T-helper 1 cell (primary cell): ENCODE measurements at regions not wholly inside any gene's neighbourhood (a gene's known extent, or its start where the extent isn't known, plus 50 kb on each side); places are given as distances from the start of the nearest gene placed in this dataset.
A peak's percentile ranks its signal among the peaks of the same experiment; 100 is the strongest.

Experiments used
- DNase-seq, 5 donors: peaks; one replicate each; pipeline ENCODE4 v3.0.0-alpha.2; 2012 to 2020

GRCh38 chr16:85428899-85429775, 184.0 kb upstream of the GSE1 start:
- peak in 2 of 5 donors; percentile 1 to 6 for DNase-seq

GRCh38 chr16:85429776-85430522, 183.2 kb upstream of the GSE1 start:
- peak in 1 of 5 donors; percentile 3 for DNase-seq

GRCh38 chr16:85430523-85431421, 182.3 kb upstream of the GSE1 start:
- peak in 1 of 5 donors; percentile 2 for DNase-seq

GRCh38 chr16:85431431-85432124, 181.5 kb upstream of the GSE1 start:
- DNase-seq, result no peak

DNA sequence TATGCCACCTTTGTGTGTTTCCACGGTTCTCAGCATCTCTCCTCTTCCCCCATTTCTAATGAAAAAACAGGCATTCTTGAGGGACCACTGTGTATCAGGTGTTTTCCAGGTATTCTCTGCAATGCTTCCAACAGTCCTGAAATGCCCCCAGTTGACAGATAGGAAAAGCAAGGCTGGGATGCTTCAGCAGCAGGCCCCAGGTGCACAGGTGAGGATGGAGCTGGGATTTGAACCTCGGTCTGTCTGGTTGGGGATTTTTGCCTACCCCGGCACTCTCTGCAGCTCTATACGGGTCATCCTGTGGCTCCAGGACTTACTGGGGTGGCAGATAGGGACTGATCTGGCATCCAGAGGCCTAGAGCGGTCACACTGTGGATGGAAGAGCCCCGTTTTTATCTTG, 180.5 kb upstream of the GSE1 start:
- DNase-seq, result no peak

- no peak for DNase-seq
These were observed 179.6 kb upstream of the GSE1 start for GRCh38 chr16:85433477-85433876.

DNA sequence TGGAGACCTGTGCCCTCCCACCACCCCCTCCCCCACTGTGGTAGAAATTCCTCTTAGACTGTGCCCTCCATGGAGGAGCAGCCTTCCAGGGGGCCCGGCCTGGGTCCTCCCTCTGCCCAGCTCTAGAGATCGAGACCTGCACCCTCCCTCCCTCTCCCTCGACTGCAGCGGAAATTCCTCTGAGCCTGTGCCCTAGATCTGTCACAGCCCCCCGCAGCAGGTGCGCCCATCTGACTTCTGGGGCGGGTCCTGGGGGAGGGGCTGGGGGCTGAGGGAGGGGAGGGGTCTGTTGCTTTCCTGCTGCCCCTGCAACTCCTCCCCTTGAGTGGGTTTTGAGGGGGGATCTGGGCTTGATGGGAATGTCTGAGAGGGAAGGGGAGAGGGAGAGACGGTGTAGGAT, 177.8 kb upstream of the GSE1 start:
- DNase-seq, result no peak

DNA sequence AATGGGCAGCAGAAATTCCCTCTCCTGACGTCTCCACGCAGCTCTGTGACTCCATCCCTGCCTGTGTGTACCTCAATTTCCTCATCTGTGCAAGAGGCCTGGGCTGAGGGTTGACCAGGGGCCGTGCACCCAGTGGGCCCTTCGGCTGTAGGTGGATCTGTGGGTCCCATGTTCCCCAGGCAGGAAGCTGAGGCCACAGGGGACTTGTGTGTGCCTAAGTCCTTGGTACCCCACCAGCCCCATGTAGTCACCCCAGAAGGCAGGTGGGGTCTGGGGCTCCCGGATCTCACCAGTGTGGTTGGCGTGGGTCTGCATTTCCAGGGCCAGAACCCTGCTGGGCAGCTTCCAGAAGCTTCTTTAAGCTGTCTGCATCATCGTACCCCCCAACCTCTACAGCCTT, 177.4 kb upstream of the GSE1 start:
- DNase-seq, result no peak

- DNase-seq, result no peak
These were observed 176.9 kb upstream of the GSE1 start for GRCh38 chr16:85436207-85436606.

GRCh38 chr16:85436636-85437165, 176.4 kb upstream of the GSE1 start:
- no peak for DNase-seq

DNA sequence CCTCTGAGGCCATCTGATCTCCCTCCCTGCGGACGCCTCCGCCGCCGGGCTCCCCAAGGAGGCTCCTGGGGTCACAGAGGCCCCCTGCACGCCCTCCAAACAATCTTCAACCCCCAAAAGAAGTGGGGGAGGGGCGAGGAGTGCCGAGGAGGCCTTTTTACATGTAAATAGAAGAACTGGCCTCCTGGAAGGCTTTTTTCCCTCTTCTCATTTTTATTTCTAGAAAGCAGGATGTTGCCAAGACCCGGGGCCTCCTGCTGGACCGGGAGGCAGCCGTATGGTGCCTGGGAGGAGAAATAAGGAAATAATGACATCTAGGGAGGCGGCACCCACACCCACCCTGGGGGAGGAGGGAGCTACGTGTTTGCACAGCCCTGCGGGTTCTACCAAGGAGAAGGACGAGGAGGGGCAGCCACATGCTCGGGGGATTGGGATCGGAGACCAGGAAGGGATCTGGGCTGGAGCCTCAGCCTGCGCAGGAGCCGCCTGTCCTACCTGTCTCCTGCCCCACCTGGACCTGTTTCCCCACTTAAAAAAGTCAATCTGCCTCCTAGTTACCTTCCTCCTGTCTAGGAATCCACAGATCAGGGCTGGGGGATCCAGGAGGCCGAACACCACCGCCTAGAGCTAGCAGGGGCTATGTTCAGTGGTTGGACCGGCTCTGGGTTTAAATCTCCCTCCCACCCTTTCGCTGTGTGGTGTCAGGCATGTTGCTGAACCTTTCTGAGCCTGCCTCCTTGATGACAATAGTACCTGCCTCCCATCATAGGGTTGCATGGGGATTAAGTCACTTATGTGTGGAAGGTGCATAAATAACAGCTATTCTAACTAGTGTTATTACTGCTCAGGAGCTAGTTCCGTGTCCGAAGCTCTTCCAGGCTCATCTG, 175.7 kb upstream of the GSE1 start:
- DNase-seq, result no peak

DNA sequence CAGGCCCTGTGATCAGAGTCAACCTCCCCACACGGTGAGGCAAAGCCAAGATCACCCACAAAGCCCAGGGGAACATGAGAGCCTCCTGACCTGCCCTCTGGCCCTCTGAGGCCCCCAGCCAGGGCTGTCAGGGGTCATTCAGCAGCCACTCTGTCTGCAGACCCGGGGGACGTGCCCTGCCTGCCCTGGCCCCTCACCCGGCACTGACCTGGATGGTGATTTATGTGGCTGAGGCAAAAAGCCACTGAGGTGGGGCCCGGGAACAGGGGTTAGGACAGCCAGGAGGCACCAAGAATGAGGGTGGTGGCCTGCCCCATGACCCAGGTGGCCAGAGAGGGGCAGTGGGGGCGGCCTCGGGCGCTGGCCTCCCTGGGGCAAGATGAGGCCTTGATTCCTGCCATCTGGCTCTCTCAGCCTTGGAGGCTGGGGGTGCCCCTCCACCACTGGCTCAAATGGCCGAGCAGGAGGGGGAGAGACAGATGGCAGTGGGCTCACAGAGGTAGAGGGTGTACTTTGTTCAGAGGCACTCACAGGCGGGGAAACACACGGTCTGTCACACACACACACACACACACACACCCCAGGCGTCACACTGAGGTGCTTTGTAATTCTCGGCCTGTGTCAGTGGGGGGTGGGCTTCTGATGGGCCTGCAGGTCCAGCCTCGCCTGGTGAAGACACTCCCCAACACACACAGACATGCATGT, 174.0 kb upstream of the GSE1 start:
- no peak for DNase-seq

GRCh38 chr16:85440744-85441143, 172.4 kb upstream of the GSE1 start:
- no peak for DNase-seq

DNA sequence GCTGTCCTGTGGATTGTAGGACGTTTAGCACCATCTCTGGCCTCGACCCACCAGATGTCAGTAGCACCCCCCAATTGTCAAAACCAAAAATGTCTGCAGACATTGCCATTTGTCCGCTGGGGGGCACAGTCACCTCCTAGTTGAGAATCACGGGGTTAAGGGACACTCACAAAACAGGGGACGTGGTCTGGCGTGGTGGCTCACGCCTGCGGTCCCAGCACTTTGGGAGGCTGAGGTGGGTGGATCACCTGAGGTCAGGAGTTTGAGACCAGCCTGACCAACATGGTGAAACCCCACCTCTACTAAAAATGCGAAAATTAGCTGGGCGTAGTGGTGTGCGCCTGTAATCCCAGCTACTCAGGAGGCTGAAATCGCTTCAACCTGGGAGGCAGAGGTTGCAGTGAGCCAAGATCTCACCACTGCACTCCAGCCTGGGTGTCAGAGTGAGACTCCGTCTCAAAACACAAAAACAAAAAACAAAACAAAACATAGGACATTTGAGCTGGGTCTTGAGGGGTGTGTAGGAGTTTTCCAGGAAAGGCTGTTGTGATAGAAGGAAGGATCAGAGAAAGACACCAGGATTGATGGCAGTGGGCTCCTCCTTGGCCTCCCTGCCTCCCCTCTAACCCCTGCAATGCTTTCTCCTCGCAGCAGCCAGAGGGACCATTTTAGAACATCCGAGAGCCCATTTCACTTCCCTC, 171.8 kb upstream of the GSE1 start:
- no peak for DNase-seq

GRCh38 chr16:85441890-85442670, 171.0 kb upstream of the GSE1 start:
- DNase-seq, result no peak

- DNase-seq, result no peak
These were observed 170.0 kb upstream of the GSE1 start for GRCh38 chr16:85443116-85443515.

DNA sequence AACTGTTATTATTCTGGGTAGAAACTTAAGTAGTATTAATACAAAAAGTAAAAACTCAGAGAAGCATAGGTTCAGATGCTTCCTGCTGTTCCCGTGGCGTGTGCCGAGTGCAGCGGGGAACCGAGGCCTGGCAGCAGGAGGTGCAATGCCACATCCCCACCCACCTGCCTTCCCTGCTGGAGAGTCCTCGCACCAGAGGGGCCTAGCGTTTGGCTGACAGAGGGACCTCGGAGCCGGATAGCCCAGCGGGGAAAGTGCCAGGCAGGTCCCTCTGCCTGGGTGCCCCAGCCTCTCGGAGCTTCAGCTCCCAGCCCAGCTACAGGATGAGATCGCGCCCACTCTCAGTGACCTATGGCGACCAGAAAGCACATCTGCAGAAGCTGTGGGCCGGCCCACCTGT, 169.6 kb upstream of the GSE1 start:
- no peak for DNase-seq

DNA sequence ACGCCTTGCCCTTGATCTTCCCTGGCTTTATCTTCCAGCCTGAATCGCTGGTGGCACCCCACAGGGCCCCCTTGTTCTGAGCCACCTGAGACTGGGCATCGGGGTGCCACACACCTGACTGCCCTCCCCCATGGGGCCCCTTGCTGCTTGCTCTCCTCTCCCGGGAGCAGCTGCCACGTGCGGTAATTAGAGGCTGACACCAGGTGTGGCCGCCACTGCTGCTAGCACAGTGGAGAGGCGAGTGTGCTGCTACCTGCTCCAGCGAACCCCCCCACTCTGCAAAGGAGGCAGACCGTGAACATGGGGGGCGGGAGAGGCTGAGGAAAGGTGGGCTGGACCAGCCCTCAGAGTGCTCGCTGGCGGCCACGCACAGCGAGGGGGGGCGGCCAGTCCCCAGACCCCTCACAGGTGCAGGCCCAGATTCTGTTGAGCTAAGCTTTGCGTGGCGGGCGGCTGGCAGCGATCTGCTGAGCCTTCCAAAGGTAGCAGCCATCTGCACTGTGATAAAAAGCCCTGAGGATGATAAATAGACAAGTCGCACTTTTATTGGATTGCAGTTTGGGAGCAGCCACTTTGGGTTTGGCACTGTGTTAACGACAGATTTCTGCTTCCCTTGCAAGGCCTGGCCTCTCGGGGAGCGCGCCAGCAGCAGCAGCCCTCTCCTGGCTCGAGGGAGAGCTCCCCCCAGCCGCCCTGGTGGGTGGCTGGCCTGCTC, 167.9 kb upstream of the GSE1 start:
- DNase-seq, result no peak
